ENCODE measurements at regions not wholly inside any gene's neighbourhood (a gene's known extent, or its start where the extent isn't known, plus 50 kb on each side); places are given as distances from the start of the nearest gene placed in this dataset.
"Not testable (repeated sequence)": the region's sequence is repeated elsewhere in the genome, so short reads cannot be mapped to it uniquely, and the experiment has no call there.

DNA sequence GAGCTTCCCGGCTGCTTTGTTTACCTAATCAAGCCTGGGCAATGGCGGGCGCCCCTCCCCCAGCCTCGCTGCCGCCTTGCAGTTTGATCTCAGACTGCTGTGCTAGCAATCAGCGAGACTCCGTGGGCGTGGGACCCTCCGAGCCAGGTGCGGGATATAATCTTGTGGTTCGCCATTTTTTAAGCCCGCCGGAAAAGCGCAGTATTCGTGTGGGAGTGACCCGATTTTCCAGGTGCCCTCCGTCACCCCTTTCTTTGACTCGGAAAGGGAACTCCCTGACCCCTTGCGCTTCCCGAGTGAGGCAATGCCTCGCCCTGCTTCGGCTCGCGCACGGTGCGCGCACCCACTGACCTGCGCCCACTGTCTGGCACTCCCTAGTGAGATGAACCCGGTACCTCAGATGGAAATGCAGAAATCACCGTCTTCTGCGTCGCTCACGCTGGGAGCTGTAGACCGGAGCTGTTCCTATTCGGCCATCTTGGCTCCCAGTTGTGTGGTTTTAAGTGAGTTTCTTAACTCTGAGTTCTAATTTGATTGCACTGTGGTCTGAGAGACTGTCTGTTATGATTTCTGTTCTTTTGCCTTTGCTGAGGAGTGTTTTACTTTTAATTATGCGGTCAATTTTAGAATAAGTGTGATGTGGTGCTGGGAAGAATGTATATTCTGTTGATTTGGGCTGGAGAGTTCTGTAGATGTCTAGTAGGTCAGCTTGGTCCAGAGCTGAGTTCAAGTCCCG is 71.9 kb downstream of the ADCYAP1 start:
- H3K27me3 ChIP-seq; H3K9me3 ChIP-seq; intact Hi-C loops (cut with DNase I); H3K4me1 ChIP-seq; DNase-seq (ENCODE audit: extremely low spot score in 2 of 2); H3K36me3 ChIP-seq; H3K4me3 ChIP-seq; H3K27ac ChIP-seq: not testable (repeated sequence)

- DNase-seq (ENCODE audit: extremely low spot score in 2 of 2); intact Hi-C loops (cut with DNase I); H3K27me3 ChIP-seq; H3K4me1 ChIP-seq; H3K9me3 ChIP-seq; H3K27ac ChIP-seq; H3K4me3 ChIP-seq; H3K36me3 ChIP-seq: not testable (repeated sequence)
Measured at GRCh38 chr18:977327-977726, 72.7 kb downstream of the ADCYAP1 start.

DNA sequence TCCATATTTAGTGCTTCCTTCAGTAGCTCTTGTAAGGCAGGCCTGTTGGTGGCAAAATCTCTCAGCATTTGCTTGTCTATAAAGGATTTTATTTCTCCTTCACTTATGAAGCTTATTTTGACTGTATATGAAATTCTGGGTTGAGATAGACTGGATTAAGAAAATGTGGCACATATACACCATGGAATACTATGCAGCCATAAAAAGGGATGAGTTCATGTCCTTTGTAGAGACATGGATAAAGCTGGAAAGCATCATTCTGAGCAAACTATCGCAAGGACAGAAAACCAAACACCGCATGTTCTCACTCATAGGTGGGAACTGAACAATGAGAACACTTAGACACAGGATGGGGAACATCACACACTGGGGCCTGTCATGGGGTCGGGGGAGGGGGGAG is 73.1 kb downstream of the ADCYAP1 start:
- intact Hi-C loops (cut with DNase I); H3K4me3 ChIP-seq; DNase-seq (ENCODE audit: extremely low spot score in 2 of 2); H3K27ac ChIP-seq; H3K9me3 ChIP-seq; H3K36me3 ChIP-seq; H3K4me1 ChIP-seq; H3K27me3 ChIP-seq: not testable (repeated sequence)

- intact Hi-C loops (cut with DNase I) = loop anchor here (10.0 kb wide), 1 partner anchor 64 kb away; no protein-coding TSS in a partner anchor
- TF ChIP-seq CTCF (IDR thresholded peaks at IDR 0.05) = no peak
- no peak for TF ChIP-seq POLR2AphosphoS5 (IDR thresholded peaks at IDR 0.05; ENCODE audit: insufficient read depth in 1 of 2, low read depth in 1 of 2)
- no peak for TF ChIP-seq POLR2A (IDR thresholded peaks at IDR 0.05)
- H3K4me1 ChIP-seq = no peaks in the 10 kb centered on the region
- H3K9me3 ChIP-seq = no peaks in the 10 kb centered on the region
- no peaks in the 10 kb centered on the region for H3K36me3 ChIP-seq
- no peaks in the 10 kb centered on the region for H3K27me3 ChIP-seq
- no peak for DNase-seq (ENCODE audit: extremely low spot score in 2 of 2)
- H3K4me3 ChIP-seq = no peak overlapping the region
- no peak overlapping the region for H3K27ac ChIP-seq
Measured at GRCh38 chr18:980586-980985, 75.9 kb downstream of the ADCYAP1 start.

DNA sequence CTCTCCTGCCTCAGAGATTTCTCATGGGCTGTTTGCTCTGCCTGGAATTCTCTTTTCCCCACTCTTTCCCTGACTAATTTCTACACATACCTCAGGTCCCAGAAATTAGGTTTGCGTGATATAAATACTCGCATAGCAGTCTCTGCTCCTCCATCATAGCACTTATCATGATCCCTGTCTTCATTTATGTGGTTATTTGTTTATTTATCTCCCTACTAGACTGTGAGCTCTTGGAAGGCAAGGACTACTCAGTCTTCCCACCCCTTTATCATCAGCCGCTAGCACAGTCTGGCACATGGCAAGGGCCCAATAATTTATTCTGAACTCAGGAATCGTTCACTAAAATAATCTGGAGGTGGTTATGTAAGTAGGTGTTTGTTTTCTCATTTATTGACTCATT is 79.3 kb downstream of the ADCYAP1 start:
- Histone ChIP-seq H3K4me3 (no peak overlapping the region), H3K9me3 (no peaks in the 10 kb centered on the region), H3K27me3 (no peaks in the 10 kb centered on the region), H3K4me1 (no peaks in the 10 kb centered on the region), H3K27ac (no peak overlapping the region), H3K36me3 (no peaks in the 10 kb centered on the region)
- TF ChIP-seq POLR2AphosphoS5 (IDR thresholded peaks at IDR 0.05; ENCODE audit: insufficient read depth in 1 of 2, low read depth in 1 of 2) (no peak), POLR2A (IDR thresholded peaks at IDR 0.05) (no peak), CTCF (IDR thresholded peaks at IDR 0.05) (no peak)
- intact Hi-C loops (cut with DNase I) = loop anchor here (10.0 kb wide), 1 partner anchor 61 kb away; no protein-coding TSS in a partner anchor
- DNase-seq (ENCODE audit: extremely low spot score in 2 of 2) = no peak

DNA sequence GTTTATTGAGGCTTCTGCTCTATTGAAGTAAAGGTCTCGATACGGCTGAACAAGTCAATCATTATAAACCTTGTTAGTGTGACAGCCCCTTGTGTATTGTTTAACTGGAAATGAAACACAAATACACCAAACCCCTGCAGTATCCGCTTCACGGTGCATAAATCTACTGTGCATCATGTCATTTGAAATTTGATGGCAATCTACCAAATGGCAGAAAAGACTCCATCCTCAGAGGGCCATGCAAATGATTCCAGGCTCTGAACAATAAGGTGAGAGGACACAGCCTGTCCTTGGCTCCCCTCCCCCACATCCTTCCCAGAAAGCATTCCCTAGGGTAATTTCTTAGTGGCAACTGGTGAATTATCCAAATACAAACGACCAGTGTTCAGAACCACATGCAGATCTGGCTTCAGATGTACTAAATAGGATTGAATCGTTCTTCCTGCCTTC is 80.6 kb downstream of the ADCYAP1 start:
- H3K4me1 ChIP-seq = no peaks in the 10 kb centered on the region
- no peaks in the 10 kb centered on the region for H3K36me3 ChIP-seq
- TF ChIP-seq POLR2AphosphoS5 (IDR thresholded peaks at IDR 0.05; ENCODE audit: insufficient read depth in 1 of 2, low read depth in 1 of 2) (no peak), POLR2A (IDR thresholded peaks at IDR 0.05) (no peak), CTCF (IDR thresholded peaks at IDR 0.05) (no peak)
- H3K27me3 ChIP-seq = no peaks in the 10 kb centered on the region
- intact Hi-C loops (cut with DNase I) = loop anchor here (10.0 kb wide), 1 partner anchor 60 kb away; no protein-coding TSS in a partner anchor
- no peaks in the 10 kb centered on the region for H3K9me3 ChIP-seq
- no peak overlapping the region for H3K4me3 ChIP-seq
- DNase-seq (ENCODE audit: extremely low spot score in 2 of 2) = no peak
- no peak overlapping the region for H3K27ac ChIP-seq
